ENCODE measurements at regions not wholly inside any gene's neighbourhood (a gene's known extent, or its start where the extent isn't known, plus 50 kb on each side); places are given as distances from the start of the nearest gene placed in this dataset.

DNA sequence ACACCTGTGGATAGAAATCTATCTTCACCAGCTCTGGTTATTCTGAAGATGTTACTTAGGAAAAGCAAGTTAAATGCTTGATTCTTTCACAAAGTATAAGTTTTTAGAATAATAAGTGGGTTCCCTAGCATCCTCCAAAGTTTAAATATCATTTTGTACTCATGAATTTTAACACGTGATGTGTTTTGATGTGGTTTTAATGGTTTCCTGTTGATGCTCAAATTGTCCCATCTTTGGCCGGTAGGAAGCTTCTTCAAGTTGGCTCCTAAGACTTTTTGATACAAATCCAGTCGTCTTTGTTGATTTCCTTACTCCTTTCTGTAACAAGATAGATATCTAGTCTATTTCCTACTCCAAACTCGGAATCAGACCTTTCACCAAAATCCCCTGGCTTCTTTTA, 94.5 kb upstream of the STXBP5 start (continued):
- no peak for TF ChIP-seq HNF4A (CRISPR knock-in tag; IDR thresholded peaks at IDR 0.05)

DNA sequence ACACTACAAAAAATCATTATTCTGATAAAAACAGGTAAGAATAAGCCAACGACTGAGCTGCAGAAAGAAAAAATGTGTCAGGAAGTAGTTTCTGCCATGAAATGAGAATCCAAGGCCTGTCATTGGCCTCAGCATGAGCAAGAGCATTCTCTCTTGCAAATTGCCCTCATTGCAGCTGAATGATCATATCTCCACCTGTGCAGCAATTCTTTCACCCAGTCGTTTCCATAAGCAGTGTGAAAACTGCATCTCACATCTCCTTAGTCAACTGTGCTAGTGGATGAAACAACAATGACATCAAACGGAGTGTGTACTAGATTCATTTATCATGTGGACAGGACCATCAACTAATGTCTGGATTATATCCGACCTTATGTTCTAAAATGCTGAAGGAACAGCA, 88.2 kb upstream of the STXBP5 start:
- H2AFZ ChIP-seq (ENCODE audit: low read length) = no peak overlapping the region
- no peak overlapping the region for H3K27ac ChIP-seq (ENCODE audit: extremely low read length, insufficient read depth, low read length)
- H3K4me1 ChIP-seq (ENCODE audit: insufficient read depth, low read length) = no peaks in the 10 kb centered on the region
- no peaks in the 10 kb centered on the region for H3K9me3 ChIP-seq (ENCODE audit: low read length)
- in situ Hi-C loops (cut with HindIII; ENCODE audit: extremely low pct_ligation_motif_present, low pct_unique_long_range_greater_than_20kb) = no loop called here
- H3K79me2 ChIP-seq (ENCODE audit: insufficient read depth, low read length) = no peaks in the 10 kb centered on the region
- ChIA-PET POLR2A (no interaction called here), CTCF (ENCODE audit: low intra/inter-chr PET ratio, low total read pairs) (no interaction called here)
- WGBS (ENCODE audit: low lambda C conversion rate) = under 1% methylated on average over 4 of the region's 4 CpGs
- BruUV-seq (replicated peaks) = no TSS peak
- no peak overlapping the region for H3K9ac ChIP-seq (ENCODE audit: insufficient read depth, low read depth, low read length)
- intact Hi-C loops (cut with micrococcal nuclease; ENCODE audit: unreplicated experiment) = no loop called here
- TF ChIP-seq ZFP62 (CRISPR knock-in tag; IDR thresholded peaks at IDR 0.05) (no peak), RARG (CRISPR knock-in tag; IDR thresholded peaks at IDR 0.05; ENCODE audit: low read depth) (no peak), JDP2 (CRISPR knock-in tag; IDR thresholded peaks at IDR 0.05; ENCODE audit: borderline replicate concordance) (no peak), BORCS8-MEF2B (CRISPR knock-in tag; IDR thresholded peaks at IDR 0.05) (no peak), ZNF33B (CRISPR knock-in tag; IDR thresholded peaks at IDR 0.05) (no peak), MBNL3 (CRISPR knock-in tag; conservative IDR thresholded peaks at IDR 0.05) (no peak), ZNF761 (CRISPR knock-in tag; conservative IDR thresholded peaks at IDR 0.05) (no peak), ZNF24 (IDR thresholded peaks at IDR 0.05) (no peak), JARID2 (CRISPR knock-in tag; IDR thresholded peaks at IDR 0.05; ENCODE audit: insufficient replicate concordance) (no peak), CHCHD3 (CRISPR knock-in tag; IDR thresholded peaks at IDR 0.05) (no peak)
- TF ChIP-seq, protein P1, sequence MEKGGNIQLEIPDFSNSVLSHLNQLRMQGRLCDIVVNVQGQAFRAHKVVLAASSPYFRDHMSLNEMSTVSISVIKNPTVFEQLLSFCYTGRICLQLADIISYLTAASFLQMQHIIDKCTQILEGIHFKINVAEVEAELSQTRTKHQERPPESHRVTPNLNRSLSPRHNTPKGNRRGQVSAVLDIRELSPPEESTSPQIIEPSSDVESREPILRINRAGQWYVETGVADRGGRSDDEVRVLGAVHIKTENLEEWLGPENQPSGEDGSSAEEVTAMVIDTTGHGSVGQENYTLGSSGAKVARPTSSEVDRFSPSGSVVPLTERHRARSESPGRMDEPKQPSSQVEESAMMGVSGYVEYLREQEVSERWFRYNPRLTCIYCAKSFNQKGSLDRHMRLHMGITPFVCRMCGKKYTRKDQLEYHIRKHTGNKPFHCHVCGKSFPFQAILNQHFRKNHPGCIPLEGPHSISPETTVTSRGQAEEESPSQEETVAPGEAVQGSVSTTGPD (CRISPR knock-in tag; IDR thresholded peaks at IDR 0.05) = no peak
- TF ChIP-seq, protein P2, sequence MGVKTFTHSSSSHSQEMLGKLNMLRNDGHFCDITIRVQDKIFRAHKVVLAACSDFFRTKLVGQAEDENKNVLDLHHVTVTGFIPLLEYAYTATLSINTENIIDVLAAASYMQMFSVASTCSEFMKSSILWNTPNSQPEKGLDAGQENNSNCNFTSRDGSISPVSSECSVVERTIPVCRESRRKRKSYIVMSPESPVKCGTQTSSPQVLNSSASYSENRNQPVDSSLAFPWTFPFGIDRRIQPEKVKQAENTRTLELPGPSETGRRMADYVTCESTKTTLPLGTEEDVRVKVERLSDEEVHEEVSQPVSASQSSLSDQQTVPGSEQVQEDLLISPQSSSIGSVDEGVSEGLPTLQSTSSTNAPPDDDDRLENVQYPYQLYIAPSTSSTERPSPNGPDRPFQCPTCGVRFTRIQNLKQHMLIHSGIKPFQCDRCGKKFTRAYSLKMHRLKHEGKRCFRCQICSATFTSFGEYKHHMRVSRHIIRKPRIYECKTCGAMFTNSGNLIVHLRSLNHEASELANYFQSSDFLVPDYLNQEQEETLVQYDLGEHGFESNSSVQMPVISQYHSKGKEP (CRISPR knock-in tag; IDR thresholded peaks at IDR 0.05) = no peak
- no peak for ATAC-seq
- no peak overlapping the region for H3K4me2 ChIP-seq (ENCODE audit: low read depth, low read length)
- no peak for DNase-seq (ENCODE audit: low spot score)
- no peak for FAIRE-seq
- no peaks in the 10 kb centered on the region for H4K20me1 ChIP-seq (ENCODE audit: insufficient read depth, low read length)
- no peak overlapping the region for H3K4me3 ChIP-seq (replicated peaks in 1 of 3; ENCODE audit: insufficient read depth in 1 of 3, low read depth in 2 of 3, low read length in 3 of 3)
- H3K36me3 ChIP-seq (replicated peaks in 1 of 2; ENCODE audit: control insufficient read depth in 1 of 2, insufficient read depth in 2 of 2, low read length in 2 of 2) = no peaks in the 10 kb centered on the region
- peaks cover 0 to 1% of the 10 kb centered on the region in 2 experiments; a peak in 1 of 5 replicates for H3K27me3 ChIP-seq (ENCODE audit: control insufficient read depth in 1 of 2, insufficient read depth in 2 of 2, low read length in 2 of 2)
